ENCODE measurements at regions not wholly inside any gene's neighbourhood (a gene's known extent, or its start where the extent isn't known, plus 50 kb on each side); places are given as distances from the start of the nearest gene placed in this dataset.

GRCh38 chr18:78230911-78231310 is 748.7 kb upstream of the SALL3 start:
- no peak overlapping the region for H3K4me3 ChIP-seq (ENCODE audit: low read depth, low read length)
- TF ChIP-seq, protein P1, sequence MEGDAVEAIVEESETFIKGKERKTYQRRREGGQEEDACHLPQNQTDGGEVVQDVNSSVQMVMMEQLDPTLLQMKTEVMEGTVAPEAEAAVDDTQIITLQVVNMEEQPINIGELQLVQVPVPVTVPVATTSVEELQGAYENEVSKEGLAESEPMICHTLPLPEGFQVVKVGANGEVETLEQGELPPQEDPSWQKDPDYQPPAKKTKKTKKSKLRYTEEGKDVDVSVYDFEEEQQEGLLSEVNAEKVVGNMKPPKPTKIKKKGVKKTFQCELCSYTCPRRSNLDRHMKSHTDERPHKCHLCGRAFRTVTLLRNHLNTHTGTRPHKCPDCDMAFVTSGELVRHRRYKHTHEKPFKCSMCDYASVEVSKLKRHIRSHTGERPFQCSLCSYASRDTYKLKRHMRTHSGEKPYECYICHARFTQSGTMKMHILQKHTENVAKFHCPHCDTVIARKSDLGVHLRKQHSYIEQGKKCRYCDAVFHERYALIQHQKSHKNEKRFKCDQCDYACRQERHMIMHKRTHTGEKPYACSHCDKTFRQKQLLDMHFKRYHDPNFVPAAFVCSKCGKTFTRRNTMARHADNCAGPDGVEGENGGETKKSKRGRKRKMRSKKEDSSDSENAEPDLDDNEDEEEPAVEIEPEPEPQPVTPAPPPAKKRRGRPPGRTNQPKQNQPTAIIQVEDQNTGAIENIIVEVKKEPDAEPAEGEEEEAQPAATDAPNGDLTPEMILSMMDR (IDR thresholded peaks at IDR 0.05; ENCODE audit: insufficient read depth, low read length), result no peak

GRCh38 chr18:78232196-78232595 is 747.4 kb upstream of the SALL3 start:
- TF ChIP-seq, protein P1 (IDR thresholded peaks at IDR 0.05; ENCODE audit: insufficient read depth, low read length), result no peak
- no peak for DNase-seq (ENCODE audit: low read depth)
- no peak overlapping the region for H3K4me3 ChIP-seq (ENCODE audit: low read depth, low read length)

More at GRCh38 chr18:78230911-78231310, 748.7 kb upstream of the SALL3 start:
- no peak for DNase-seq (ENCODE audit: low read depth)

GRCh38 chr18:78237864-78238263 is 741.8 kb upstream of the SALL3 start:
- TF ChIP-seq, protein P1 (IDR thresholded peaks at IDR 0.05; ENCODE audit: insufficient read depth, low read length), result no peak
- H3K4me3 ChIP-seq (ENCODE audit: low read depth, low read length), result no peak overlapping the region
- no peak for DNase-seq (ENCODE audit: low read depth)

DNA sequence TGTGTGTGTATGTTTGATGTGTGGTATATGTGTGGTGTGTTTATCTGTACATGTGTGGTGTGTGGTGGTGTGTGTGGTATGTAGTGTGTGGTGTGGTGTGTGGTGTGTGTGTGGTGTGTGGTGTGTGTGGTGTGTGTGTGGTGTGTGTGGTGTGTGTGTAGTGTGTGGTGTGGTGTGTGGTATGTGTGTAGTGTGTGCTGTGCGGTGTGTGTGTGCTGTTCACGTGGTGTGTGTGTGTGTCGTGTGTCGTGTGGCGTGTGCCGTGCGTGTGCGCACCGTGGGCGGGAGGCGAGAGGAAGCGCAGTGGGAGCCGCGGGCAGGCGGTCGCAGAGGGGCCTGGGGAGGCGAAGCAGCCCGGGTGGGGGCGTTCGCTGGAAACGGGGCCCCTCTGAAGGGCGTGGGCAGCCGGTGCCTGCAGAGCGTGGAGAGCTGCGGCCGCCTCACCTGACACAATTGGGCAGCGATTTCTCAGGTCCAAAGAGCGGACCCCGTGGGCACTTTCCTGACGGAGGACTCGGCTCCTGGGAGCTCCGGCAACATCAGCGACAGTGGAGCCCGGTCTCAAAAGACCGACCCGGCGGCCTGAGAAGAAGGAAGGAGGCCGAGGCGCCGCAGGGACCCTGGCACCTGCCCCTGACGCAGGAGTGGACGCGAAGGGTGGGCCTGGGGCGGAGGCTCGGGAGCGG is 741.1 kb upstream of the SALL3 start:
- TF ChIP-seq, protein P1 (IDR thresholded peaks at IDR 0.05; ENCODE audit: insufficient read depth, low read length), result no peak
- H3K4me3 ChIP-seq (ENCODE audit: low read depth, low read length), result no peak overlapping the region
- DNase-seq (ENCODE audit: low read depth), result no peak

GRCh38 chr18:78239090-78239457 is 740.5 kb upstream of the SALL3 start:
- DNase-seq (ENCODE audit: low read depth), result no peak
- TF ChIP-seq, protein P1 (IDR thresholded peaks at IDR 0.05; ENCODE audit: insufficient read depth, low read length), result no peak
- H3K4me3 ChIP-seq (ENCODE audit: low read depth, low read length), result no peak overlapping the region

DNA sequence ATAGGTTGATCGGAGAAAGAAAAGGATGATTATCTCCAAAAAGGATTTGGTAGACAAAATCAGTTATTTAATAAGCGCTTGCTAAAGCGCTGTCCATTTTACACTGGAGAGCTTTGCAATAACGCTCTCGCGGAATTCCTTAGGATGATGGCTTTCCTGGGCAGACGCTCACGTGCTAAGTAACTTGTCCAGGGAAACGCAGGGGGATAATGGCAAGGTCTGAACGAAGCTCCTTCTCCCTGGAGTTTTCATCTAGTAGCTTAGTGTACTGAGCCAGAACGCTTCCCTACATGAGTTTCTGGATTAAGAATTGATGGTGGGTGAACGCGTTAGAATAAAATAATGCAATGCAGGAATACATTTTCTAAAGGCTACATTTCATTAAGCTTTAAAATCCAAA is 739.5 kb upstream of the SALL3 start:
- TF ChIP-seq, protein P1 (IDR thresholded peaks at IDR 0.05; ENCODE audit: insufficient read depth, low read length), result no peak
- no peak for DNase-seq (ENCODE audit: low read depth)
- no peak overlapping the region for H3K4me3 ChIP-seq (ENCODE audit: low read depth, low read length)

Data from fibroblast of the aortic adventitia (primary cell).